ENCODE measurements at regions not wholly inside any gene's neighbourhood (a gene's known extent, or its start where the extent isn't known, plus 50 kb on each side); places are given as distances from the start of the nearest gene placed in this dataset.

- Histone ChIP-seq H3K9me3 (peaks cover 0 to under 1% (median 0%) of the 10 kb centered on the region in 4 donors), H3K27ac (no peak overlapping the region), H3K36me3 (no peaks in the 10 kb centered on the region), H3K4me3 (no peak overlapping the region), H3K4me1 (no peaks in the 10 kb centered on the region), H3K27me3 (no peaks in the 10 kb centered on the region)
- no peak for TF ChIP-seq POLR2A (IDR thresholded peaks at IDR 0.05)
- no peak for TF ChIP-seq CTCF (IDR thresholded peaks at IDR 0.05)
- DNase-seq, result no peak
These were observed 303.3 kb downstream of the ARRDC4 start for GRCh38 chr15:98263787-98264186.

DNA sequence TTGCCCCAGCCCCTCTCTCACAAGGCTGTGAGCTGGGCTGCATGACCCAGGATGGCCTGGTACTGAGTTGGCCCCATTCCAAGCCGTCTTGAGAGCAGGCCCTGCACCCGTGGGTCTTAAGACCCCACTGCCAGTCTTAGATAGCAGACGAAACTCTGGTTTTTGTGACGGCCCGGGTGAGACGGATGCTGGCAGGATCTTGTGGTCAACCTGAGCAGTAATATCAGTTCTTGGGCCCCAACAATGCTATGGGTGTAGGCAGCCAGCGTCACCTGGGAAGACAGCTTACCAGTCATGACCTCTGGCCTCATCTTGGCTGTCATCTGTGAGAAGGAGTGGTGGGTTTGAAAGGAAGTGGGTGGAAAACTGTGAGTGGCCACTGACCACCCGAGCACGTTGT is 305.8 kb downstream of the ARRDC4 start:
- Histone ChIP-seq H3K36me3 (no peaks in the 10 kb centered on the region), H3K4me1 (no peaks in the 10 kb centered on the region), H3K27me3 (no peaks in the 10 kb centered on the region), H3K9me3 (peaks cover 0 to 2% (median 0%) of the 10 kb centered on the region in 4 donors), H3K4me3 (no peak overlapping the region), H3K27ac (no peak overlapping the region)
- no peak for TF ChIP-seq CTCF (IDR thresholded peaks at IDR 0.05)
- no peak for TF ChIP-seq POLR2A (IDR thresholded peaks at IDR 0.05)
- no peak for DNase-seq

DNA sequence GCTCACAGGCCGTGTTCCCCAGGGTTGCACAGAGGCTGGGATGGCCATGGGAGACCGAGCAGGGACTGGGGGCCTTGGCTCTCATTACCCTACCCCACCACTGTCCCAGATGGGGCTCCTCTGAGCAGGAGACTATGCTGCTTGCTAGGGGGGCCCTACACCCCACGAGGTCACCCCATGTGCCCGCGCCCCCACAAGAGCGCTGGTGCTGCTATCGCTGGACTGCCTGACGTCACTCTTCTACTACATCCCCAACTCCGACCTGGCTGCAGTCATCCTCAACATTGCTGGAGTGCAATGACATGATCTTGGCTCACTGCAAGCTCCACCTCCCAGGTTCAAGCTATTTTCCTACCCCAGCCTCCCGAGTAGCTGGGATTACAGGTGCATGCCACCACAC is 307.7 kb downstream of the ARRDC4 start:
- Histone ChIP-seq H3K4me3 (no peak overlapping the region), H3K27me3 (no peaks in the 10 kb centered on the region), H3K36me3 (no peaks in the 10 kb centered on the region), H3K9me3 (peaks cover 0 to 2% (median 0%) of the 10 kb centered on the region in 4 donors), H3K27ac (no peak overlapping the region), H3K4me1 (no peaks in the 10 kb centered on the region)
- DNase-seq, result no peak
- TF ChIP-seq POLR2A (IDR thresholded peaks at IDR 0.05), result no peak
- TF ChIP-seq CTCF (IDR thresholded peaks at IDR 0.05), result no peak

DNA sequence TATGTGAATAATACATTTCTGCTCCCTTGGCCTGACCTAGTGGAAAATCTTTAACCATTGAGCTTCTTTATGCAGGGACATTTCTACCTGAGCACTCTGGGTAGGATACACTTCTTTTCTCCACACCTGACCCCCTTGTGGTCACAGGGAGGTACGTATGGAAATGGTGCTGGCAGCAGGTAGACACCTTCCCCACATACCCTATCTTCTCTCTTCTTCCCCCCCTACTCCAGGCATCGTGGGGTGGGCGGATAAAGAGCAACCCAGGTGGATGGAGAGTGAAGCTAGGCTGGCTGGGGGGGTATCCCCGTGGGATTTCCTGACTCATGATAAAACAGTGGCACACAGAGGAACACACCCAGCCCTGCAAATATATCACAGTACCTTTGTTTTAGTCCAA is 312.1 kb downstream of the ARRDC4 start:
- Histone ChIP-seq H3K36me3 (no peaks in the 10 kb centered on the region), H3K9me3 (peaks cover 0 to 2% (median 0%) of the 10 kb centered on the region in 4 donors), H3K27ac (no peak overlapping the region), H3K4me3 (no peak overlapping the region), H3K4me1 (no peaks in the 10 kb centered on the region), H3K27me3 (no peaks in the 10 kb centered on the region)
- TF ChIP-seq POLR2A (IDR thresholded peaks at IDR 0.05) (no peak), CTCF (IDR thresholded peaks at IDR 0.05) (no peak)
- DNase-seq, result no peak

DNA sequence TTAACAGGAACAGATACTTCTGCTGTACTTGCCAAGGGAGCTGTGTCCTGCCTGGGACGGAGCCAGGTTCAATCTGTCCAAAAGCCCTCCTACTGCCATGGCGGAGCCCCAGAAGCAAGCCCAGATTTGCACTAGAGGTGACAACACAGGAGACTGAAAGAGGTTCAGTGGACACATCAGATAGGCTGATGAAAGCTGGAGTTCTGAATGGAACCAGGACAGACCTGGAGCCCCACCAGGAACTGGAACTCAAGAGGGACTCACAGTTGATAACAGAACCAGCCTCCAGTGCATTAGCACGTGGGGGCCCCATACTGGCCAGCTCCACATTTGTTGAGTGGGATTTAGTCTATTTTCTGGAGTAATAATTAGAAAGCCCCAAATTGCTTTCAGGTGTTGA is 315.5 kb downstream of the ARRDC4 start:
- H3K4me1 ChIP-seq, result no peaks in the 10 kb centered on the region
- no peak for DNase-seq
- no peak overlapping the region for H3K4me3 ChIP-seq
- no peaks in the 10 kb centered on the region for H3K9me3 ChIP-seq
- no peak overlapping the region for H3K27ac ChIP-seq
- no peaks in the 10 kb centered on the region for H3K27me3 ChIP-seq
- TF ChIP-seq CTCF (IDR thresholded peaks at IDR 0.05), result no peak
- no peak for TF ChIP-seq POLR2A (IDR thresholded peaks at IDR 0.05)
- H3K36me3 ChIP-seq, result no peaks in the 10 kb centered on the region

DNA sequence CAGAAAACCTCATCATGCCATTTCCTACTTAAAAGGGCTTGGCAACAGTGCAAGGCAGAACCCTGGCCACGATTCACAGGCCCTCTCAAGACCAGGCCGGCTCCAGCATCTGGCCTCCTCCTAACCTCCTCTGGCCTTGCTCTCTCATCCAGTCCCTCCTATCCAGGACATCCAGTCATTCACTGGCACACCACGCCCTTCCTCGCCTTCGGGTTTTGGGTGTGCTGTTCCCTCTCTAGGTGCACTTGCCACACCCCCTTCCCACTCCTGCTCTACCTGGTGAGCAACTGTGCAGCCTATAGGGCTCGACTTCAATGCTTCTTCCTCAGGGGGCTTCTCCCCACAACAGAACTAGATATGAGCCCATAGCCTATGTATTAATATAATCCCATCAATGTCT is 317.1 kb downstream of the ARRDC4 start:
- H3K9me3 ChIP-seq, result no peaks in the 10 kb centered on the region
- no peaks in the 10 kb centered on the region for H3K27me3 ChIP-seq
- no peaks in the 10 kb centered on the region for H3K4me1 ChIP-seq
- no peaks in the 10 kb centered on the region for H3K36me3 ChIP-seq
- no peak for DNase-seq
- H3K4me3 ChIP-seq, result no peak overlapping the region
- no peak for TF ChIP-seq POLR2A (IDR thresholded peaks at IDR 0.05)
- TF ChIP-seq CTCF (IDR thresholded peaks at IDR 0.05), result no peak
- no peak overlapping the region for H3K27ac ChIP-seq
